Lower leg skin (tissue), 4 donors: ENCODE measurements at regions not wholly inside any gene's neighbourhood (a gene's known extent, or its start where the extent isn't known, plus 50 kb on each side); places are given as distances from the start of the nearest gene placed in this dataset.

ENCODE experiments used
- DNase-seq, 2 donors: peaks; one replicate each; pipeline ENCODE4 v3.0.0-alpha.2; 2019; ENCODE audit warnings: low spot score in 2 of 2
- H3K4me3 ChIP-seq: fragments of 200-600 bp; sonication (generic); 2 replicates; pipeline ENCODE4 v1.5.1; 2017; ENCODE audit warnings: mild to moderate bottlenecking, low read depth; ENCODE audit not compliant: poor library complexity, severe bottlenecking
- POLR2A ChIP-seq, 2 donors: fragments of 450-650 bp; IDR thresholded peaks; one replicate each; pipeline ENCODE4 v1.6.1; 2016 to 2017; ENCODE audit warnings: antibody characterized with exemption in 2 of 2, mild to moderate bottlenecking in 1 of 2, moderate library complexity in 1 of 2
- WGBS, 2 donors: methylation state at CpG; one replicate each; pipeline ENCODE4 v1.1.5; 2018; 5-methylcytosine and 5-hydroxymethylcytosine counted together
- intact Hi-C: fragments of 100-400 bp; cut with DNase I; formaldehyde crosslinking; loops from one replicate; pipeline ENCODE4 v1.15.0; 2023; ENCODE audit warnings: low total_unique reads
- TF ChIP-seq, protein P1 (sequence below), 3 donors: fragments of 450-650 bp; IDR thresholded peaks; one replicate each; pipeline ENCODE4 v1.5.1; 2016; ENCODE audit warnings: antibody characterized with exemption in 3 of 3, mild to moderate bottlenecking in 3 of 3, moderate library complexity in 2 of 3

GRCh38 chr9:115985657-115986056 is 167.9 kb upstream of the PAPPA start:
- no peak overlapping the region for H3K4me3 ChIP-seq
- intact Hi-C loops = no loop called here
- DNase-seq = no peak
- TF ChIP-seq POLR2A (IDR thresholded peaks at IDR 0.05) = no peak
- TF ChIP-seq, protein P1, sequence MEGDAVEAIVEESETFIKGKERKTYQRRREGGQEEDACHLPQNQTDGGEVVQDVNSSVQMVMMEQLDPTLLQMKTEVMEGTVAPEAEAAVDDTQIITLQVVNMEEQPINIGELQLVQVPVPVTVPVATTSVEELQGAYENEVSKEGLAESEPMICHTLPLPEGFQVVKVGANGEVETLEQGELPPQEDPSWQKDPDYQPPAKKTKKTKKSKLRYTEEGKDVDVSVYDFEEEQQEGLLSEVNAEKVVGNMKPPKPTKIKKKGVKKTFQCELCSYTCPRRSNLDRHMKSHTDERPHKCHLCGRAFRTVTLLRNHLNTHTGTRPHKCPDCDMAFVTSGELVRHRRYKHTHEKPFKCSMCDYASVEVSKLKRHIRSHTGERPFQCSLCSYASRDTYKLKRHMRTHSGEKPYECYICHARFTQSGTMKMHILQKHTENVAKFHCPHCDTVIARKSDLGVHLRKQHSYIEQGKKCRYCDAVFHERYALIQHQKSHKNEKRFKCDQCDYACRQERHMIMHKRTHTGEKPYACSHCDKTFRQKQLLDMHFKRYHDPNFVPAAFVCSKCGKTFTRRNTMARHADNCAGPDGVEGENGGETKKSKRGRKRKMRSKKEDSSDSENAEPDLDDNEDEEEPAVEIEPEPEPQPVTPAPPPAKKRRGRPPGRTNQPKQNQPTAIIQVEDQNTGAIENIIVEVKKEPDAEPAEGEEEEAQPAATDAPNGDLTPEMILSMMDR (IDR thresholded peaks at IDR 0.05) = no peak
- WGBS, 2 donors = 83 to 92% methylated on average over 1 of the region's 1 CpG

DNA sequence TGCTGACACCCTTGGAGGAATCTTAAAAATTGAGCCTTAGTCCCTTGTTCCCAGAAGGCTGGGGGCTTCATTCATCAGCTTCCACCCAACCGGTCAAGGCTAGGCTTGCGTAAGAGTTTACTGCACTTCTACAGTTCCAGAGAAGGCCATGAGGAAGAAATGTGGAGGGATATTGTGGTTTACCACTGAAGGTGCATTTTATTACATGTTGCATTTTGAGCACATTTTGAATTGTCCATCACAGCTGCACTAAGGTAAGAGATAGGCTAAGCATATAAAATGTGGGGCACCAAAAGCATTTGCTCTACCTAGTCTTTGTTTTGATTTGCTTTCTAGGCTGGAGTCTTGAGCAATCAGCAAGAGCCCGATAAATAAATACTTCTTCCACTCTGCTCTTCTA is 167.1 kb upstream of the PAPPA start:
- intact Hi-C loops = no loop called here
- DNase-seq = no peak
- TF ChIP-seq, protein P1 (IDR thresholded peaks at IDR 0.05) = no peak
- no peak for TF ChIP-seq POLR2A (IDR thresholded peaks at IDR 0.05)
- no peak overlapping the region for H3K4me3 ChIP-seq
- WGBS, 2 donors = 93% methylated on average over 3 of the region's 3 CpGs

- intact Hi-C loops = no loop called here
- WGBS, 2 donors = 77 to 81% methylated on average over 2 of the region's 2 CpGs
These were observed 164.9 kb upstream of the PAPPA start for GRCh38 chr9:115988701-115989100.

GRCh38 chr9:115989831-115990230 is 163.8 kb upstream of the PAPPA start:
- no peak overlapping the region for H3K4me3 ChIP-seq
- 83 to 86% methylated on average over 4 of the region's 4 CpGs for WGBS, 2 donors
- no peak for DNase-seq
- TF ChIP-seq, protein P1 (IDR thresholded peaks at IDR 0.05) = no peak
- no peak for TF ChIP-seq POLR2A (IDR thresholded peaks at IDR 0.05)
- intact Hi-C loops = no loop called here

More at GRCh38 chr9:115988701-115989100, 164.9 kb upstream of the PAPPA start:
- no peak for DNase-seq
- H3K4me3 ChIP-seq = no peak overlapping the region
- TF ChIP-seq POLR2A (IDR thresholded peaks at IDR 0.05) = no peak
- TF ChIP-seq, protein P1 (IDR thresholded peaks at IDR 0.05) = no peak

GRCh38 chr9:115992834-115993233 is 160.8 kb upstream of the PAPPA start:
- intact Hi-C loops = no loop called here
- no peak overlapping the region for H3K4me3 ChIP-seq
- no peak for DNase-seq
- TF ChIP-seq, protein P1 (IDR thresholded peaks at IDR 0.05) = no peak
- TF ChIP-seq POLR2A (IDR thresholded peaks at IDR 0.05) = no peak
- 73 to 74% methylated on average over 4 of the region's 4 CpGs for WGBS, 2 donors

DNA sequence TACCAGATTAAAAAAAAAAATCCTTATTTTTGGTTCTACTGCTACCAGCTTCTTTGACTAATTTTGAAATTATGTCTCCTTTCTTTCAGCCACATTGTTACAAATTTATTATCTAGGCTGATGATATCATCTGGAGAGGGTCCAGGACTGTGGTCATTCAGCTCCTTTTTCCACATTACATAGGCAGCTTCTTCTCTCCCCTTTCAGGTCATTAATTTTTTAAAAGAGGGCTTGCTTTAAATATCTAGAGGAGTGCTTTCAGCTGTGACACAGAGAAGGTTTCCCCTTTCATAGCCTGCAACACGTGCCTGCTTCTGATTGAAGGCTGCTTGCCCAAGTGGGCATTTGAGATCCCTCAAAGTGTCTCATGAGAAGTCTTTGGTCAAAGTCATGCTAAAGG is 155.7 kb upstream of the PAPPA start:
- no peak overlapping the region for H3K4me3 ChIP-seq
- intact Hi-C loops = no loop called here
- TF ChIP-seq POLR2A (IDR thresholded peaks at IDR 0.05) = no peak
- TF ChIP-seq, protein P1 (IDR thresholded peaks at IDR 0.05) = no peak
- 52 to 64% methylated on average over 1 of the region's 1 CpG for WGBS, 2 donors
- DNase-seq = no peak
